ENCODE measurements at regions not wholly inside any gene's neighbourhood (a gene's known extent, or its start where the extent isn't known, plus 50 kb on each side); places are given as distances from the start of the nearest gene placed in this dataset.
"Not testable (repeated sequence)": the region's sequence is repeated elsewhere in the genome, so short reads cannot be mapped to it uniquely, and the experiment has no call there.

GRCh38 chr20:54350415-54350814 is 125.0 kb upstream of the DOK5 start:
- peak overlapping the region; percentile 0 to 41; a peak in 2 of 6 replicates for H3K27ac ChIP-seq
- DNase-seq (ENCODE audit: low read depth in 1 of 2, low spot score in 1 of 2) (no peak), FAIRE-seq (no peak), ATAC-seq (no peak)
- ChIA-PET POLR2A (no interaction called here), CTCF (interaction anchor here (0.6 kb wide), 1 partner anchor 11 kb away, joined by 3 read pairs; no protein-coding TSS in a partner anchor)
- H3K9me3 ChIP-seq: no peaks in the 10 kb centered on the region
- H3K4me1 ChIP-seq: peaks cover 29% of the 10 kb centered on the region
- no peak overlapping the region for H3K4me3 ChIP-seq
- 51% methylated on average over 3 of the region's 3 CpGs for WGBS (ENCODE audit: missing lambda C conversion rate)
- TF ChIP-seq POLR2AphosphoS2 (conservative IDR thresholded peaks at IDR 0.05; ENCODE audit: low read length) (no peak), FOSL2 (IDR thresholded peaks at IDR 0.05) (no peak), FOSL2 (CRISPR knock-in tag; IDR thresholded peaks at IDR 0.05) (peak; percentile 31; the same call in 1 of the 2 replicates)
- peak overlapping the region; percentile 15; the same call in 2 of the 3 replicates for H3K4me2 ChIP-seq

- Histone ChIP-seq H3K4me3 (no peak overlapping the region), H3K4me1 (peaks cover 18% of the 10 kb centered on the region), H3K9me3 (no peaks in the 10 kb centered on the region), H3K4me2 (no peak overlapping the region), H3K27ac (no peak overlapping the region)
- ChIA-PET POLR2A (no interaction called here), CTCF (interaction anchor here (0.6 kb wide), 1 partner anchor 248 kb away, joined by 3 read pairs; no protein-coding TSS in a partner anchor)
- ATAC-seq (no peak), FAIRE-seq (no peak), DNase-seq (ENCODE audit: low read depth in 1 of 2, low spot score in 1 of 2) (no peak)
- no peak for TF ChIP-seq MAX (IDR thresholded peaks at IDR 0.05)
- 85% methylated on average over 2 of the region's 2 CpGs for WGBS (ENCODE audit: missing lambda C conversion rate)
These were observed 123.8 kb upstream of the DOK5 start for GRCh38 chr20:54351371-54352136.

DNA sequence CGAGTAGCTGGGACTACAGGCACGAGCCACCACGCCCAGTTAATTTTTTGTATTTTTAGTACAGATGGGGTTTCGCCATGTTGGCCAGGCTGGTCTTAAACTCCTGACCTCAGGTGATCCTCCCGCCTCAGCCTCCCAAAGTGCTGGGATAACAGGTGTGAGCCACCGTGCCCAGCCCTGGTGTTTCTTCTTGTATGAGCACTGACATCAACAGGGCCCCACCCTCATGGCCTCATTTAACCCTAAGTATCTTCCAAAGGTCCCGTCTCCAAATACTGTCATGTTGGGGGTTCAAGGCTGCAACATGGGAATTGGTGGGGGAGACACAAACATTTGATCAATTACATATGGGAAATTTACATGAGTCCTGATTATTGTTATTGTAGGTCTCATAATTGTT is 122.9 kb upstream of the DOK5 start:
- H3K27ac ChIP-seq; POLR2A ChIA-PET; H3K4me1 ChIP-seq; DNase-seq (ENCODE audit: low read depth in 1 of 2, low spot score in 1 of 2); CTCF ChIA-PET; H3K4me2 ChIP-seq; ATAC-seq; H3K9me3 ChIP-seq; H3K4me3 ChIP-seq; FAIRE-seq: not testable (repeated sequence)
- 80% methylated on average over 7 of the region's 7 CpGs for WGBS (ENCODE audit: missing lambda C conversion rate)

- FAIRE-seq (no peak), DNase-seq (ENCODE audit: low read depth in 1 of 2, low spot score in 1 of 2) (no peak), ATAC-seq (no peak)
- Histone ChIP-seq H3K4me1 (peaks cover 8% of the 10 kb centered on the region; the same call in 2 of the 3 replicates), H3K9me3 (no peaks in the 10 kb centered on the region), H3K27ac (no peak overlapping the region), H3K4me3 (no peak overlapping the region), H3K4me2 (no peak overlapping the region)
- CTCF ChIA-PET: no interaction called here
- POLR2A ChIA-PET: no interaction called here
- TF ChIP-seq MAFK (IDR thresholded peaks at IDR 0.05; ENCODE audit: partially characterized antibody) (no peak), CEBPB (IDR thresholded peaks at IDR 0.05) (no peak), PHF8 (IDR thresholded peaks at IDR 0.05; ENCODE audit: borderline replicate concordance, low read depth) (no peak), ZSCAN20 (CRISPR knock-in tag; IDR thresholded peaks at IDR 0.05) (no peak), HOXB13 (CRISPR knock-in tag; IDR thresholded peaks at IDR 0.05; ENCODE audit: low read depth) (no peak), JUN (IDR thresholded peaks at IDR 0.05) (no peak), RNF2 (IDR thresholded peaks at IDR 0.05; ENCODE audit: borderline replicate concordance, low read depth) (no peak), RAD21 (conservative IDR thresholded peaks at IDR 0.05 in 1 of 2, IDR thresholded peaks at IDR 0.05 in 1 of 2) (no peak), ZFP36 (IDR thresholded peaks at IDR 0.05; ENCODE audit: borderline replicate concordance, partially characterized antibody) (no peak), E2F6 (IDR thresholded peaks at IDR 0.05; ENCODE audit: borderline replicate concordance, low read depth) (no peak), MAZ (IDR thresholded peaks at IDR 0.05; ENCODE audit: borderline replicate concordance, low read depth, low read length) (no peak)
- TF ChIP-seq, protein P1, sequence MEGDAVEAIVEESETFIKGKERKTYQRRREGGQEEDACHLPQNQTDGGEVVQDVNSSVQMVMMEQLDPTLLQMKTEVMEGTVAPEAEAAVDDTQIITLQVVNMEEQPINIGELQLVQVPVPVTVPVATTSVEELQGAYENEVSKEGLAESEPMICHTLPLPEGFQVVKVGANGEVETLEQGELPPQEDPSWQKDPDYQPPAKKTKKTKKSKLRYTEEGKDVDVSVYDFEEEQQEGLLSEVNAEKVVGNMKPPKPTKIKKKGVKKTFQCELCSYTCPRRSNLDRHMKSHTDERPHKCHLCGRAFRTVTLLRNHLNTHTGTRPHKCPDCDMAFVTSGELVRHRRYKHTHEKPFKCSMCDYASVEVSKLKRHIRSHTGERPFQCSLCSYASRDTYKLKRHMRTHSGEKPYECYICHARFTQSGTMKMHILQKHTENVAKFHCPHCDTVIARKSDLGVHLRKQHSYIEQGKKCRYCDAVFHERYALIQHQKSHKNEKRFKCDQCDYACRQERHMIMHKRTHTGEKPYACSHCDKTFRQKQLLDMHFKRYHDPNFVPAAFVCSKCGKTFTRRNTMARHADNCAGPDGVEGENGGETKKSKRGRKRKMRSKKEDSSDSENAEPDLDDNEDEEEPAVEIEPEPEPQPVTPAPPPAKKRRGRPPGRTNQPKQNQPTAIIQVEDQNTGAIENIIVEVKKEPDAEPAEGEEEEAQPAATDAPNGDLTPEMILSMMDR (IDR thresholded peaks at IDR 0.05): no peak
- WGBS (ENCODE audit: missing lambda C conversion rate): 47% methylated on average over 4 of the region's 4 CpGs
These were observed 122.1 kb upstream of the DOK5 start for GRCh38 chr20:54353292-54353691.
